H1 (cell line): ENCODE measurements at regions not wholly inside any gene's neighbourhood (a gene's known extent, or its start where the extent isn't known, plus 50 kb on each side); places are given as distances from the start of the nearest gene placed in this dataset.

ENCODE experiments used
- CTCF ChIA-PET: fragments of 300-600 bp; sonication (Branson Sonifier 250); formaldehyde crosslinking; loops from one replicate; lab custom pipeline; 2021; ENCODE audit not compliant: partially characterized antibody; lab: Charles Lee
- POLR2A ChIA-PET: fragments of 300-600 bp; sonication (Branson Sonifier 250); formaldehyde crosslinking; loops from one replicate; lab custom pipeline; 2021; ENCODE audit warnings: inconsistent platforms; ENCODE audit not compliant: partially characterized antibody; lab: Charles Lee
- DNase-seq, 2 experiments: peaks; one replicate each; pipeline versions ENCODE4 v3.0.0 to v3.0.0-alpha.2; 2010 to 2022; ENCODE audit warnings: low spot score in 2 of 2, low read depth in 1 of 2, mixed read lengths in 1 of 2
- FAIRE-seq: peaks from 2 replicates; lab custom pipeline; 2011; peaks lifted over from hg19 to GRCh38; lab: Jason Lieb, UNC
- H2AFZ ChIP-seq: 2 replicates; pipeline ENCODE4 v1.8.1; 2012; ENCODE audit warnings: low read length, inconsistent platforms
- H2AK5ac ChIP-seq: 2 replicates; pipeline ENCODE4 v1.6.1; 2013; ENCODE audit warnings: low read depth, low read length
- H2BK120ac ChIP-seq: replicated peaks from 2 replicates; pipeline ENCODE3; 2013; ENCODE audit warnings: low read depth, low read length, inconsistent platforms
- H2BK12ac ChIP-seq: 2 replicates; pipeline ENCODE4 v1.6.1; 2013; ENCODE audit warnings: low read depth, low read length
- H2BK15ac ChIP-seq: 2 replicates; pipeline ENCODE4 v1.6.1; 2013; ENCODE audit warnings: low read length
- H2BK20ac ChIP-seq: 2 replicates; pipeline ENCODE4 v1.6.1; 2013; ENCODE audit warnings: low read length
- H2BK5ac ChIP-seq: 2 replicates; pipeline ENCODE4 v1.6.1; 2013; ENCODE audit warnings: low read depth, low read length
- H3K14ac ChIP-seq: 2 replicates; pipeline ENCODE4 v1.6.1; 2013; ENCODE audit warnings: inconsistent platforms; ENCODE audit not compliant: insufficient read length
- H3K18ac ChIP-seq: 2 replicates; pipeline ENCODE4 v1.6.1; 2013; ENCODE audit warnings: low read length; ENCODE audit errors: extremely low read depth
- H3K23ac ChIP-seq: 2 replicates; pipeline ENCODE4 v1.6.1; 2013; ENCODE audit warnings: inconsistent platforms; ENCODE audit not compliant: insufficient read length
- H3K23me2 ChIP-seq: 2 replicates; pipeline ENCODE4 v1.6.1; 2013; ENCODE audit warnings: low read depth, low read length
- H3K27ac ChIP-seq: 2 replicates; pipeline ENCODE4 v1.6.1; 2011; ENCODE audit warnings: low read depth, low read length, inconsistent platforms
- H3K27me3 ChIP-seq, 4 experiments: replicated peaks in 1 of 4; 1 replicate in 1 of 4; 2 replicates in 3 of 4; pipeline versions ENCODE4 v1.6.1 to v1.8.1; 2011 to 2013; ENCODE audit warnings: low read length in 3 of 4, mild to moderate bottlenecking in 3 of 4, inconsistent platforms in 2 of 4, mixed read lengths in 2 of 4, moderate library complexity in 1 of 4; ENCODE audit not compliant: control insufficient read depth in 3 of 4, insufficient read depth in 3 of 4; ENCODE audit errors: extremely low read depth in 1 of 4
- H3K36me3 ChIP-seq, 4 experiments: 2 replicates each; pipeline versions ENCODE4 v1.6.1 to v1.8.1; 2011 to 2013; ENCODE audit warnings: mild to moderate bottlenecking in 4 of 4, low read length in 3 of 4, moderate library complexity in 2 of 4, control low read depth in 1 of 4, inconsistent platforms in 1 of 4; ENCODE audit not compliant: insufficient read depth in 4 of 4, control insufficient read depth in 2 of 4
- H3K4ac ChIP-seq: replicated peaks from 2 replicates; pipeline ENCODE3; 2013; ENCODE audit warnings: low read length, low read depth, mixed read lengths, inconsistent platforms; ENCODE audit not compliant: insufficient read length
- H3K4me1 ChIP-seq, 4 experiments: replicated peaks in 1 of 4; 1 replicate in 1 of 4; 2 replicates in 3 of 4; pipeline versions ENCODE4 v1.6.1 to v1.8.1; 2011 to 2013; ENCODE audit warnings: low read length in 3 of 4, inconsistent platforms in 2 of 4, mixed read lengths in 1 of 4; ENCODE audit not compliant: insufficient read depth in 4 of 4, control insufficient read depth in 3 of 4
- H3K4me2 ChIP-seq, 2 experiments: 2 replicates each; pipeline versions ENCODE4 v1.6.1 to v1.8.1; 2011 to 2013; ENCODE audit warnings: low read depth in 2 of 2, low read length in 2 of 2, control low read depth in 1 of 2, inconsistent platforms in 1 of 2, mild to moderate bottlenecking in 1 of 2; ENCODE audit not compliant: insufficient read depth in 1 of 2
- H3K4me3 ChIP-seq, 4 experiments: fragments of 200-600, 300-600 bp in 1 of 4; sonication (generic), shearing (Covaris generic), sonication (Bioruptor Twin) in 1 of 4; 2 replicates each; pipeline versions ENCODE4 v1.5.1 to v1.8.1; 2011 to 2016; ENCODE audit warnings: low read length in 4 of 4, low read depth in 3 of 4, control low read depth in 2 of 4, inconsistent platforms in 2 of 4, mild to moderate bottlenecking in 2 of 4, mixed read lengths in 1 of 4, moderate library complexity in 1 of 4; ENCODE audit not compliant: insufficient read depth in 2 of 4; ENCODE audit errors: extremely low read depth in 1 of 4
- H3K56ac ChIP-seq: replicated peaks from 2 replicates; pipeline ENCODE3; 2013; ENCODE audit warnings: low read depth, mild to moderate bottlenecking, mixed read lengths, low read length, inconsistent platforms; ENCODE audit not compliant: insufficient read length
- H3K79me1 ChIP-seq: 2 replicates; pipeline ENCODE4 v1.6.1; 2013; ENCODE audit warnings: low read depth, low read length, control low read depth
- H3K79me2 ChIP-seq, 2 experiments: 2 replicates each; pipeline versions ENCODE4 v1.6.1 to v1.8.1; 2012 to 2013; ENCODE audit warnings: low read length in 2 of 2, mild to moderate bottlenecking in 2 of 2, inconsistent platforms in 1 of 2; ENCODE audit not compliant: insufficient read depth in 2 of 2, control insufficient read depth in 1 of 2
- H3K9ac ChIP-seq, 4 experiments: replicated peaks in 1 of 4; 1 replicate in 1 of 4; 2 replicates in 3 of 4; pipeline versions ENCODE4 v1.6.1 to v1.8.1; 2011 to 2013; ENCODE audit warnings: low read depth in 3 of 4, low read length in 3 of 4, control low read depth in 2 of 4, mild to moderate bottlenecking in 2 of 4, moderate library complexity in 2 of 4, inconsistent platforms in 1 of 4; ENCODE audit errors: extremely low read depth in 1 of 4
- H3K9me3 ChIP-seq, 2 experiments: 2 replicates each; pipeline versions ENCODE4 v1.6.1 to v1.8.1; 2012 to 2013; ENCODE audit warnings: mild to moderate bottlenecking in 2 of 2, moderate library complexity in 2 of 2, control low read depth in 1 of 2, inconsistent platforms in 1 of 2, low read depth in 1 of 2, low read length in 1 of 2, mixed read lengths in 1 of 2; ENCODE audit not compliant: insufficient read depth in 2 of 2
- H4K20me1 ChIP-seq, 2 experiments: replicated peaks in 1 of 2; 2 replicates each; pipeline versions ENCODE3 to v1.8.1; 2011 to 2013; ENCODE audit warnings: inconsistent platforms in 2 of 2, low read length in 2 of 2, mild to moderate bottlenecking in 1 of 2; ENCODE audit not compliant: insufficient read depth in 2 of 2, control insufficient read depth in 1 of 2
- H4K5ac ChIP-seq: 2 replicates; pipeline ENCODE4 v1.6.1; 2013; ENCODE audit warnings: low read length, low read depth, mixed read lengths, inconsistent platforms; ENCODE audit not compliant: insufficient read length
- H4K8ac ChIP-seq: 2 replicates; pipeline ENCODE4 v1.8.0; 2013; ENCODE audit warnings: mild to moderate bottlenecking, moderate library complexity, low read length, inconsistent platforms; ENCODE audit not compliant: insufficient read depth; ENCODE audit errors: extremely low read depth
- H4K91ac ChIP-seq: replicated peaks from 2 replicates; pipeline ENCODE3; 2013; ENCODE audit warnings: low read length, mixed read lengths, inconsistent platforms; ENCODE audit not compliant: insufficient read length
- KDM5A ChIP-seq: fragments of 200-600 bp; IDR thresholded peaks from 2 replicates; pipeline ENCODE4 v1.7.1; 2012; ENCODE audit warnings: mild to moderate bottlenecking, low read length, inconsistent platforms, mixed read lengths
- WGBS, 2 experiments: shearing (Covaris generic) in 1 of 2; methylation state at CpG; one replicate each; pipeline versions ENCODE4 v1.1.6 to v1.1.7; 2013 to 2015; ENCODE audit warnings: low lambda C conversion rate in 2 of 2, mixed read lengths in 2 of 2, inconsistent platforms in 1 of 2, low coverage in 1 of 2, missing lambda C conversion rate in 1 of 2; ENCODE audit not compliant: insufficient replicate concordance in 2 of 2, insufficient coverage in 1 of 2, insufficient read length in 1 of 2; ENCODE audit errors: extremely low coverage in 1 of 2, missing lambda C conversion rate in 1 of 2; 5-methylcytosine and 5-hydroxymethylcytosine counted together

DNA sequence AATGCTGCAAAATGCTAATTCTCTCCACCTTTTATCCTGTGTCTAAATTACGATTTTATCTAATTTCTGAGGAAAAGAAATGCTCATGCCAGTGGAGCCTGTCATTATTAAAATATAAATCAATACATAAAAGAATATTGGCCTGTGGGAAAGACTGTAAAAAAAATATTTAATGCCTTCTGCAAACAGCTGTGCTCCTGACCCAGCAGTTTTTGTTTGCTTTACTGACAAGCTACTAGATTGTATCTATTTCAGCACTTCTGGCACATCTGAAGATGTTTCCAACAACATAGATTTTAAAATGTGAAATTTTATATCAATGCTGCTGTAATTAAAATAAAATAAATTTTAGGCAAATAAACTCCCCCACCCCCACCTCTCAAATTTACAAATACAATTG lies 493.6 kb upstream of the AGTR1 start:
- Histone ChIP-seq H3K36me3 (no peaks in the 10 kb centered on the region), H3K9ac (no peak overlapping the region), H3K56ac (no peak overlapping the region), H2BK120ac (no peak overlapping the region), H3K79me2 (no peaks in the 10 kb centered on the region), H3K4me3 (no peak overlapping the region), H4K5ac (no peak overlapping the region), H3K27me3 (no peaks in the 10 kb centered on the region), H2AFZ (no peak overlapping the region), H3K9me3 (no peaks in the 10 kb centered on the region), H4K91ac (no peak overlapping the region), H3K27ac (no peak overlapping the region), H2BK15ac (no peak overlapping the region), H2BK5ac (no peak overlapping the region), H3K23ac (no peak overlapping the region), H3K4me2 (no peak overlapping the region), H2BK12ac (no peak overlapping the region), H4K8ac (no peak overlapping the region), H3K4me1 (peaks cover 0 to 3% (median 0%) of the 10 kb centered on the region in 4 experiments; a peak in 3 of 7 replicates), H3K18ac (no peak overlapping the region), H3K4ac (no peak overlapping the region), H2BK20ac (no peak overlapping the region), H3K23me2 (no peaks in the 10 kb centered on the region; the same call in 1 of the 2 replicates), H3K14ac (no peak overlapping the region), H2AK5ac (no peak overlapping the region), H4K20me1 (no peaks in the 10 kb centered on the region), H3K79me1 (no peaks in the 10 kb centered on the region)
- CTCF ChIA-PET: interaction anchor here (0.6 to 3.2 kb wide), 8 partner anchors 8 to 852 kb away, joined by 3 to 14 read pairs (median 4); no protein-coding TSS in a partner anchor
- WGBS, 2 experiments: 74% methylated on average over 1 of the region's 1 CpG; no CpG with 5 or more reads in 1 of the 2 experiments
- POLR2A ChIA-PET: no interaction called here
- no peak for TF ChIP-seq KDM5A
- DNase-seq (no peak), FAIRE-seq (no peak)
